IMR-90 (cell line): ENCODE measurements at regions not wholly inside any gene's neighbourhood (a gene's known extent, or its start where the extent isn't known, plus 50 kb on each side); places are given as distances from the start of the nearest gene placed in this dataset.

ENCODE experiments used
- ATAC-seq: fragments of 200-7000 bp; cut with Tn5 transposase; 2 replicates; pipeline ENCODE4 v1.9.1; 2020; ENCODE audit warnings: low read depth, mild to moderate bottlenecking, moderate library complexity
- BruUV-seq: library from RNA; stranded (reverse); fragments of 400-500 nt; replicated peaks from 2 replicates; lab custom pipeline; 2021; lab: Mats Ljungman, UMichigan
- CTCF ChIA-PET: fragments of 300-600 bp; formaldehyde crosslinking; extraction: SDS; loops from one replicate; lab custom pipeline; 2021; ENCODE audit warnings: antibody characterized with exemption; lab: Yijun Ruan, JAX
- POLR2A ChIA-PET: fragments of 300-600 bp; sonication (Branson Sonifier 250); formaldehyde crosslinking; loops from one replicate; lab custom pipeline; 2022; ENCODE audit warnings: antibody characterized with exemption; ENCODE audit not compliant: unreplicated experiment; lab: Charles Lee
- DNase-seq: peaks from one replicate; pipeline ENCODE4 v3.0.0; 2013
- H2AFZ ChIP-seq: replicated peaks from 2 replicates; pipeline ENCODE3; 2013; ENCODE audit warnings: low read length, mild to moderate bottlenecking; ENCODE audit not compliant: poor library complexity
- H2AK5ac ChIP-seq: 2 replicates; pipeline ENCODE4 v1.6.1; 2013; ENCODE audit warnings: low read depth, low read length, inconsistent platforms
- H2AK9ac ChIP-seq: replicated peaks from 2 replicates; pipeline ENCODE3; 2013; ENCODE audit warnings: mild to moderate bottlenecking, low read depth, low read length, moderate library complexity; ENCODE audit not compliant: poor library complexity
- H2BK120ac ChIP-seq: 2 replicates; pipeline ENCODE4 v1.6.1; 2013; ENCODE audit warnings: low read depth, low read length, inconsistent platforms
- H2BK15ac ChIP-seq: 3 replicates; pipeline ENCODE4 v1.6.1; 2013; ENCODE audit warnings: low read depth, low read length, inconsistent platforms
- H2BK20ac ChIP-seq: 2 replicates; pipeline ENCODE4 v1.6.1; 2013; ENCODE audit warnings: low read depth, mild to moderate bottlenecking, inconsistent platforms, low read length, moderate library complexity
- H2BK5ac ChIP-seq: 2 replicates; pipeline ENCODE4 v1.6.1; 2013; ENCODE audit warnings: mild to moderate bottlenecking, low read depth, low read length, inconsistent platforms; ENCODE audit not compliant: poor library complexity, severe bottlenecking
- H3K14ac ChIP-seq: replicated peaks from 2 replicates; pipeline ENCODE4 v1.6.1; 2013; ENCODE audit warnings: low read depth, low read length, inconsistent platforms
- H3K18ac ChIP-seq: 2 replicates; pipeline ENCODE4 v1.6.1; 2013; ENCODE audit warnings: low read depth, low read length, control low read depth
- H3K23ac ChIP-seq: 2 replicates; pipeline ENCODE4 v1.6.1; 2013; ENCODE audit warnings: low read depth, low read length, inconsistent platforms
- H3K27ac ChIP-seq: 2 replicates; pipeline ENCODE4 v1.5.1; 2013; ENCODE audit warnings: mild to moderate bottlenecking, control low read depth, low read length; ENCODE audit not compliant: insufficient read depth
- H3K27me3 ChIP-seq: 2 replicates; pipeline ENCODE4 v1.6.1; 2013; ENCODE audit warnings: low read length; ENCODE audit not compliant: control insufficient read depth, insufficient read depth
- H3K36me3 ChIP-seq: 2 replicates; pipeline ENCODE4 v1.6.1; 2013; ENCODE audit warnings: low read length, mixed read lengths; ENCODE audit not compliant: control insufficient read depth, insufficient read depth
- H3K4ac ChIP-seq: 2 replicates; pipeline ENCODE4 v1.6.1; 2013; ENCODE audit warnings: low read depth, low read length, inconsistent platforms
- H3K4me1 ChIP-seq: 2 replicates; pipeline ENCODE4 v1.6.1; 2013; ENCODE audit warnings: low read length, mixed read lengths; ENCODE audit not compliant: control insufficient read depth, insufficient read depth
- H3K4me2 ChIP-seq: 2 replicates; pipeline ENCODE4 v1.6.1; 2013; ENCODE audit warnings: low read depth, mild to moderate bottlenecking, control low read depth, low read length, moderate library complexity
- H3K4me3 ChIP-seq: 2 replicates; pipeline ENCODE4 v1.5.1; 2013; ENCODE audit warnings: low read depth, mild to moderate bottlenecking, control low read depth, low read length, moderate library complexity; ENCODE audit not compliant: insufficient read depth
- H3K56ac ChIP-seq: 2 replicates; pipeline ENCODE4 v1.6.1; 2013; ENCODE audit warnings: low read length, inconsistent platforms; ENCODE audit not compliant: insufficient read depth; ENCODE audit errors: extremely low read depth
- H3K79me1 ChIP-seq, 2 experiments: 2 replicates each; pipeline ENCODE4 v1.6.1; 2013; ENCODE audit warnings: low read length in 2 of 2, inconsistent platforms in 1 of 2, low read depth in 1 of 2
- H3K9ac ChIP-seq: 2 replicates; pipeline ENCODE4 v1.6.1; 2013; ENCODE audit warnings: low read depth, low read length, control low read depth
- H3K9me1 ChIP-seq: 2 replicates; pipeline ENCODE4 v1.6.1; 2013; ENCODE audit warnings: low read length, inconsistent platforms; ENCODE audit not compliant: insufficient read depth
- H3K9me3 ChIP-seq: 2 replicates; pipeline ENCODE4 v1.6.1; 2013; ENCODE audit warnings: low read length; ENCODE audit not compliant: control insufficient read depth, insufficient read depth
- H4K20me1 ChIP-seq: 2 replicates; pipeline ENCODE4 v1.6.1; 2013; ENCODE audit warnings: low read length, inconsistent platforms; ENCODE audit not compliant: insufficient read depth
- H4K5ac ChIP-seq: 2 replicates; pipeline ENCODE4 v1.6.1; 2013; ENCODE audit warnings: mild to moderate bottlenecking, low read depth, low read length, control low read depth
- H4K8ac ChIP-seq, 2 experiments: 2 replicates each; pipeline ENCODE4 v1.6.1; 2013; ENCODE audit warnings: low read depth in 2 of 2, low read length in 2 of 2, control low read depth in 1 of 2, inconsistent platforms in 1 of 2
- H4K91ac ChIP-seq: 2 replicates; pipeline ENCODE4 v1.6.1; 2013; ENCODE audit warnings: low read depth, low read length, inconsistent platforms; ENCODE audit not compliant: insufficient read depth
- BHLHE40 ChIP-seq: fragments of 150-350 bp; IDR thresholded peaks from 2 replicates; pipeline ENCODE4 v1.6.1; 2016; ENCODE audit warnings: mild to moderate bottlenecking, low read depth, low read length
- CEBPB ChIP-seq: IDR thresholded peaks from 2 replicates; pipeline ENCODE4 v1.6.1; 2012; ENCODE audit warnings: low read depth, low read length, improper control_type of control experiment
- CHD1 ChIP-seq: IDR thresholded peaks from 2 replicates; pipeline ENCODE4 v1.6.1; 2012; ENCODE audit warnings: low read depth, low read length, improper control_type of control experiment
- FOS ChIP-seq: fragments of 150-350 bp; IDR thresholded peaks from 2 replicates; pipeline ENCODE4 v1.6.1; 2016; ENCODE audit warnings: low read depth, low read length
- MAFK ChIP-seq: IDR thresholded peaks from 2 replicates; pipeline ENCODE4 v1.6.1; 2012; ENCODE audit warnings: low read depth, low read length, improper control_type of control experiment
- MAZ ChIP-seq: IDR thresholded peaks from 2 replicates; pipeline ENCODE4 v1.6.1; 2012; ENCODE audit warnings: low read depth, mild to moderate bottlenecking, low read length, improper control_type of control experiment, moderate library complexity, borderline replicate concordance
- MXI1 ChIP-seq: IDR thresholded peaks from 2 replicates; pipeline ENCODE4 v1.6.1; 2012; ENCODE audit warnings: low read depth, mild to moderate bottlenecking, low read length, moderate library complexity, borderline replicate concordance
- NFE2L2 ChIP-seq: fragments of 150-350 bp; IDR thresholded peaks from 2 replicates; pipeline ENCODE4 v1.6.1; 2016; ENCODE audit warnings: low read depth, mild to moderate bottlenecking, low read length
- POLR2A ChIP-seq: IDR thresholded peaks from 2 replicates; pipeline ENCODE4 v1.6.1; 2012; ENCODE audit warnings: mild to moderate bottlenecking, low read depth, low read length
- RAD21 ChIP-seq: IDR thresholded peaks from 2 replicates; pipeline ENCODE4 v1.6.1; 2012; ENCODE audit warnings: low read length, improper control_type of control experiment
- RCOR1 ChIP-seq: IDR thresholded peaks from 2 replicates; pipeline ENCODE4 v1.6.1; 2012; ENCODE audit warnings: mild to moderate bottlenecking, low read length, improper control_type of control experiment; ENCODE audit not compliant: insufficient replicate concordance
- RFX5 ChIP-seq: IDR thresholded peaks from 2 replicates; pipeline ENCODE4 v1.8.0; 2012; ENCODE audit warnings: low read depth, mild to moderate bottlenecking, low read length, moderate library complexity
- SMC3 ChIP-seq: fragments of 150-350 bp; IDR thresholded peaks from 2 replicates; pipeline ENCODE4 v1.6.1; 2016; ENCODE audit warnings: low read depth, mild to moderate bottlenecking, antibody characterized with exemption, low read length, moderate library complexity
- USF2 ChIP-seq: fragments of 150-350 bp; IDR thresholded peaks from 2 replicates; pipeline ENCODE4 v1.6.1; 2017; ENCODE audit warnings: mild to moderate bottlenecking, antibody characterized with exemption, low read length, low read depth
- WGBS, 2 experiments: methylation state at CpG; one replicate each; pipeline versions ENCODE4 v1.1.5 to v1.1.7; 2013; ENCODE audit warnings: missing lambda C conversion rate in 2 of 2; ENCODE audit not compliant: insufficient read length in 1 of 2; ENCODE audit errors: extremely low coverage in 2 of 2; 5-methylcytosine and 5-hydroxymethylcytosine counted together
- dilution Hi-C: fragments of 300-500 bp; cut with HindIII; formaldehyde crosslinking; loops from one replicate; pipeline ENCODE4 v1.14.3; 2018; ENCODE audit warnings: low sequenced_read_pairs; ENCODE audit not compliant: unreplicated experiment
- in situ Hi-C: fragments of 300-500 bp; cut with MboI; formaldehyde crosslinking; loops from 3 replicates; pipeline ENCODE4 v1.14.3; 2019; ENCODE audit warnings: low sequenced_read_pairs, inconsistent platforms, mixed read lengths
- intact Hi-C: fragments of 100-400 bp; cut with micrococcal nuclease; formaldehyde crosslinking; loops from 2 replicates; pipeline ENCODE4 v1.10.0; 2022
- TF ChIP-seq, protein P1 (sequence below): conservative IDR thresholded peaks from 2 replicates; pipeline ENCODE4 v1.5.1; 2012; ENCODE audit warnings: mild to moderate bottlenecking, low read depth, low read length, improper control_type of control experiment

- CTCF ChIA-PET, result interaction anchor here (0.8 to 1.0 kb wide), 2 partner anchors 48 to 57 kb away, joined by 3 read pairs; no protein-coding TSS in a partner anchor
- no TSS peak for BruUV-seq
- intact Hi-C loops, result loop anchor here (5.0 kb wide), 1 partner anchor 280 kb away; no protein-coding TSS in a partner anchor
- dilution Hi-C loops, result no loop called here
- H3K56ac ChIP-seq, result peak overlapping the region; percentile 71; the same call in 1 of the 2 replicates
- H2AK9ac ChIP-seq, result peak overlapping the region; percentile 99
- in situ Hi-C loops, result no loop called here
- H2BK5ac ChIP-seq, result peak overlapping the region; percentile 79
- ATAC-seq, result peak; percentile 72
- peak overlapping the region; percentile 96 for H3K23ac ChIP-seq
- H3K9me1 ChIP-seq, result peaks cover 30% of the 10 kb centered on the region
- peak overlapping the region; percentile 57 for H3K9ac ChIP-seq
- POLR2A ChIA-PET, result no interaction called here
- H4K91ac ChIP-seq, result peak overlapping the region; percentile 91
- H3K4ac ChIP-seq, result peak overlapping the region; percentile 96
- no peaks in the 10 kb centered on the region for H3K9me3 ChIP-seq
- H3K18ac ChIP-seq, result peak overlapping the region; percentile 75
- peak overlapping the region; percentile 60 for H2AK5ac ChIP-seq
- peaks cover 35% of the 10 kb centered on the region for H3K4me1 ChIP-seq
- peak overlapping the region; percentile 88 for H3K27ac ChIP-seq
- H3K4me2 ChIP-seq, result peak overlapping the region; percentile 74
- H4K5ac ChIP-seq, result peak overlapping the region; percentile 69
- peak overlapping the region; percentile 78 for H3K4me3 ChIP-seq
- peak overlapping the region; percentile 95 for H3K14ac ChIP-seq
- peaks cover 42% of the 10 kb centered on the region for H4K20me1 ChIP-seq
- peak overlapping the region; percentile 77 to 81; a peak in 3 of 4 replicates for H4K8ac ChIP-seq
- H3K36me3 ChIP-seq, result no peaks in the 10 kb centered on the region; the same call in 1 of the 2 replicates
- H2AFZ ChIP-seq, result peak overlapping the region; percentile 82
- H2BK15ac ChIP-seq, result peak overlapping the region; percentile 92; the same call in 1 of the 3 replicates
- H3K79me1 ChIP-seq, result peaks cover 16 to 75% of the 10 kb centered on the region in 2 experiments
- H2BK120ac ChIP-seq, result peak overlapping the region; percentile 88
- no peaks in the 10 kb centered on the region for H3K27me3 ChIP-seq
- 2% methylated on average over 21 of the region's 64 CpGs; no CpG with 5 or more reads in 1 of the 2 experiments for WGBS, 2 experiments
- peak; percentile 87 for DNase-seq
- H2BK20ac ChIP-seq, result peak overlapping the region; percentile 70
- TF ChIP-seq MAZ (peak; percentile 90; the same call in 1 of the 2 replicates), MXI1 (0 out of 2 replicates have a peak, but pooled peaks have one; percentile 7), CHD1 (no peak), FOS (no peak), SMC3 (peak; percentile 1; the same call in 1 of the 2 replicates), RFX5 (no peak), BHLHE40 (peak; percentile 60; the same call in 1 of the 2 replicates), NFE2L2 (no peak), RAD21 (peak; percentile 19; the same call in 1 of the 2 replicates), USF2 (no peak), POLR2A (no peak), MAFK (no peak), CEBPB (no peak), RCOR1 (no peak)
- TF ChIP-seq, protein P1, sequence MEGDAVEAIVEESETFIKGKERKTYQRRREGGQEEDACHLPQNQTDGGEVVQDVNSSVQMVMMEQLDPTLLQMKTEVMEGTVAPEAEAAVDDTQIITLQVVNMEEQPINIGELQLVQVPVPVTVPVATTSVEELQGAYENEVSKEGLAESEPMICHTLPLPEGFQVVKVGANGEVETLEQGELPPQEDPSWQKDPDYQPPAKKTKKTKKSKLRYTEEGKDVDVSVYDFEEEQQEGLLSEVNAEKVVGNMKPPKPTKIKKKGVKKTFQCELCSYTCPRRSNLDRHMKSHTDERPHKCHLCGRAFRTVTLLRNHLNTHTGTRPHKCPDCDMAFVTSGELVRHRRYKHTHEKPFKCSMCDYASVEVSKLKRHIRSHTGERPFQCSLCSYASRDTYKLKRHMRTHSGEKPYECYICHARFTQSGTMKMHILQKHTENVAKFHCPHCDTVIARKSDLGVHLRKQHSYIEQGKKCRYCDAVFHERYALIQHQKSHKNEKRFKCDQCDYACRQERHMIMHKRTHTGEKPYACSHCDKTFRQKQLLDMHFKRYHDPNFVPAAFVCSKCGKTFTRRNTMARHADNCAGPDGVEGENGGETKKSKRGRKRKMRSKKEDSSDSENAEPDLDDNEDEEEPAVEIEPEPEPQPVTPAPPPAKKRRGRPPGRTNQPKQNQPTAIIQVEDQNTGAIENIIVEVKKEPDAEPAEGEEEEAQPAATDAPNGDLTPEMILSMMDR, result no peak
Measured at GRCh38 chr17:77372444-77373298, 231.9 kb downstream of the SEC14L1 start.
